Left ventricle myocardium inferior (tissue), 1 donor: ENCODE measurements at regions not wholly inside any gene's neighbourhood (a gene's known extent, or its start where the extent isn't known, plus 50 kb on each side); places are given as distances from the start of the nearest gene placed in this dataset.

Experiments
- DNase-seq: peaks from one replicate; pipeline ENCODE4 v3.0.0-alpha.2; 2020
- H3K27ac ChIP-seq: fragments of 200-600 bp; replicated peaks from 2 replicates; pipeline ENCODE4 v1.8.0; 2021
- H3K27me3 ChIP-seq: fragments of 200-600 bp; 2 replicates; pipeline ENCODE4 v1.8.0; 2021; ENCODE audit warnings: low read depth
- H3K36me3 ChIP-seq: fragments of 200-600 bp; 2 replicates; pipeline ENCODE4 v1.8.0; 2021
- H3K4me1 ChIP-seq: fragments of 200-600 bp; 2 replicates; pipeline ENCODE4 v1.8.0; 2021
- H3K4me3 ChIP-seq: fragments of 200-600 bp; 2 replicates; pipeline ENCODE4 v1.8.0; 2021; ENCODE audit warnings: mild to moderate bottlenecking, moderate library complexity
- H3K9me3 ChIP-seq: fragments of 200-600 bp; replicated peaks from 2 replicates; pipeline ENCODE4 v1.8.0; 2021
- CTCF ChIP-seq: fragments of 200-600 bp; IDR thresholded peaks from 2 replicates; pipeline ENCODE4 v1.8.0; 2021; ENCODE audit warnings: antibody characterized with exemption, mild to moderate bottlenecking, borderline replicate concordance
- intact Hi-C: fragments of 100-400 bp; cut with micrococcal nuclease; formaldehyde crosslinking; loops from one replicate; pipeline ENCODE4 v1.11.0; 2022
- donor health status: DM: no; HTN: yes; CAD: no; lungs with severe emphysema.

- Histone ChIP-seq H3K4me3 (no peak overlapping the region), H3K27me3 (no peaks in the 10 kb centered on the region), H3K4me1 (no peaks in the 10 kb centered on the region), H3K36me3 (no peaks in the 10 kb centered on the region), H3K27ac (no peak overlapping the region), H3K9me3 (peaks cover 14% of the 10 kb centered on the region)
- no peak for DNase-seq
- intact Hi-C loops = no loop called here
- TF ChIP-seq CTCF = no peak
These were observed 509.7 kb downstream of the CCDC85A start for GRCh38 chr2:56693501-56693900.

- Histone ChIP-seq H3K4me1 (no peaks in the 10 kb centered on the region), H3K36me3 (no peaks in the 10 kb centered on the region), H3K27me3 (no peaks in the 10 kb centered on the region), H3K4me3 (no peak overlapping the region), H3K27ac (no peak overlapping the region), H3K9me3 (peaks cover 23% of the 10 kb centered on the region)
- no peak for DNase-seq
- intact Hi-C loops = no loop called here
- no peak for TF ChIP-seq CTCF
These were observed 519.2 kb downstream of the CCDC85A start for GRCh38 chr2:56703001-56703400.

- no peak overlapping the region for H3K27ac ChIP-seq
- H3K4me3 ChIP-seq = no peak overlapping the region
- intact Hi-C loops = no loop called here
- H3K4me1 ChIP-seq = no peaks in the 10 kb centered on the region
- no peak for TF ChIP-seq CTCF
- H3K36me3 ChIP-seq = no peaks in the 10 kb centered on the region
- H3K9me3 ChIP-seq = no peaks in the 10 kb centered on the region
- no peak for DNase-seq
- H3K27me3 ChIP-seq = no peaks in the 10 kb centered on the region
These were observed 521.9 kb downstream of the CCDC85A start for GRCh38 chr2:56705713-56706112.

GRCh38 chr2:56707218-56707617, 523.4 kb downstream of the CCDC85A start:
- no peak for DNase-seq
- no peak overlapping the region for H3K4me3 ChIP-seq
- intact Hi-C loops = no loop called here
- no peak for TF ChIP-seq CTCF
- no peaks in the 10 kb centered on the region for H3K27me3 ChIP-seq
- no peaks in the 10 kb centered on the region for H3K4me1 ChIP-seq
- H3K36me3 ChIP-seq = no peaks in the 10 kb centered on the region
- H3K9me3 ChIP-seq = no peaks in the 10 kb centered on the region
- no peak overlapping the region for H3K27ac ChIP-seq

GRCh38 chr2:56707650-56708049, 523.9 kb downstream of the CCDC85A start:
- intact Hi-C loops = no loop called here
- no peaks in the 10 kb centered on the region for H3K36me3 ChIP-seq

More at GRCh38 chr2:56707650-56708049, 523.9 kb downstream of the CCDC85A start:
- Histone ChIP-seq H3K27ac (no peak overlapping the region), H3K4me3 (no peak overlapping the region), H3K9me3 (no peaks in the 10 kb centered on the region), H3K27me3 (no peaks in the 10 kb centered on the region), H3K4me1 (no peaks in the 10 kb centered on the region)
- TF ChIP-seq CTCF = no peak
- no peak for DNase-seq
